Esophagus squamous epithelium (tissue), 4 donors: ENCODE measurements at regions not wholly inside any gene's neighbourhood (a gene's known extent, or its start where the extent isn't known, plus 50 kb on each side); places are given as distances from the start of the nearest gene placed in this dataset.

Experiments used
- CTCF ChIP-seq, 6 experiments: fragments of 450-650 bp in 4 of 6; fragments of 200-600 bp in 2 of 6; sonication (generic) in 2 of 6; IDR thresholded peaks; one replicate each; pipeline ENCODE4 v1.5.1; 2016 to 2019; ENCODE audit warnings: antibody characterized with exemption in 6 of 6, mild to moderate bottlenecking in 4 of 6, moderate library complexity in 4 of 6
- POLR2A ChIP-seq, 4 donors: fragments of 450-650 bp; IDR thresholded peaks; one replicate each; pipeline ENCODE4 v1.6.1; 2017; ENCODE audit warnings: antibody characterized with exemption in 4 of 4, mild to moderate bottlenecking in 4 of 4, moderate library complexity in 3 of 4

- no peak for TF ChIP-seq CTCF (IDR thresholded peaks at IDR 0.05)
- TF ChIP-seq POLR2A (IDR thresholded peaks at IDR 0.05), result no peak
These were observed 265.4 kb downstream of the SS18 start for GRCh38 chr18:25825056-25825455.
